Small intestine (tissue), 7 donors: ENCODE measurements at regions not wholly inside any gene's neighbourhood (a gene's known extent, or its start where the extent isn't known, plus 50 kb on each side); places are given as distances from the start of the nearest gene placed in this dataset.

Experiments
- DNase-seq, 2 donors: peaks; one replicate each; pipeline versions ENCODE4 v3.0.0 to v3.0.0-alpha.2; 2013
- FAIRE-seq: peaks from 2 replicates; lab custom pipeline; 2012; peaks lifted over from hg19 to GRCh38; lab: Jason Lieb, UNC
- H3K27ac ChIP-seq, 3 donors: one replicate each; pipeline ENCODE4 v1.5.1; 2013; ENCODE audit warnings: low read length in 2 of 3, mild to moderate bottlenecking in 2 of 3, control low read depth in 1 of 3, inconsistent platforms in 1 of 3, low read depth in 1 of 3, moderate library complexity in 1 of 3
- H3K27me3 ChIP-seq, 3 donors: one replicate each; pipeline ENCODE4 v1.6.1; 2013; ENCODE audit warnings: low read length in 3 of 3, inconsistent platforms in 1 of 3; ENCODE audit not compliant: control insufficient read depth in 3 of 3, insufficient read depth in 3 of 3
- H3K36me3 ChIP-seq, 3 donors: one replicate each; pipeline ENCODE4 v1.6.1; 2013; ENCODE audit warnings: low read length in 3 of 3, inconsistent platforms in 1 of 3, low read depth in 1 of 3, mild to moderate bottlenecking in 1 of 3, moderate library complexity in 1 of 3; ENCODE audit not compliant: control insufficient read depth in 3 of 3, insufficient read depth in 2 of 3
- H3K4me1 ChIP-seq, 3 donors: one replicate each; pipeline ENCODE4 v1.6.1; 2013; ENCODE audit warnings: low read length in 2 of 3, inconsistent platforms in 1 of 3, low read depth in 1 of 3, mild to moderate bottlenecking in 1 of 3, moderate library complexity in 1 of 3; ENCODE audit not compliant: control insufficient read depth in 3 of 3, insufficient read depth in 2 of 3
- H3K4me3 ChIP-seq, 3 donors: one replicate each; pipeline ENCODE4 v1.5.1; 2013; ENCODE audit warnings: low read length in 3 of 3, control low read depth in 1 of 3, inconsistent platforms in 1 of 3, low read depth in 1 of 3, mild to moderate bottlenecking in 1 of 3, moderate library complexity in 1 of 3
- H3K9me3 ChIP-seq, 2 donors: one replicate each; pipeline ENCODE4 v1.6.1; 2013; ENCODE audit warnings: low read depth in 1 of 2, low read length in 1 of 2; ENCODE audit not compliant: control insufficient read depth in 2 of 2, insufficient read depth in 1 of 2
- WGBS, 3 donors: extraction: QIAGEN DNeasy Blood & Tissue Kit; methylation state at CpG; one replicate each; pipeline ENCODE4 v1.1.7; 2013; 5-methylcytosine and 5-hydroxymethylcytosine counted together
- donor health status: healthy with polysubstance abuse.
- donor health status: control.
- donor health status: control.
- donor health status: Bipolar disorder and iron deficiency.
- donor health status: healthy.

- no peak for DNase-seq
- 63 to 69% (median 68%) methylated on average over 3 of the region's 3 CpGs for WGBS, 3 donors
Measured at GRCh38 chr6:14379568-14379967, 262.0 kb downstream of the CD83 start.

GRCh38 chr6:14380086-14380820 lies 262.7 kb downstream of the CD83 start:
- Histone ChIP-seq H3K4me1 (peaks cover 3 to 11% (median 3%) of the 10 kb centered on the region in 3 donors), H3K27me3 (no peaks in the 10 kb centered on the region), H3K4me3 (no peak overlapping the region), H3K9me3 (no peaks in the 10 kb centered on the region), H3K27ac (no peak overlapping the region), H3K36me3 (no peaks in the 10 kb centered on the region)
- FAIRE-seq (no peak), DNase-seq (peak in 1 of 2 donors; percentile 15)
- WGBS, 3 donors: 70 to 83% (median 77%) methylated on average over 10 of the region's 10 CpGs

More at GRCh38 chr6:14379568-14379967, 262.0 kb downstream of the CD83 start:
- Histone ChIP-seq H3K9me3 (no peaks in the 10 kb centered on the region), H3K4me1 (peaks cover 3 to 11% (median 3%) of the 10 kb centered on the region in 3 donors), H3K4me3 (no peak overlapping the region), H3K27me3 (no peaks in the 10 kb centered on the region), H3K36me3 (no peaks in the 10 kb centered on the region), H3K27ac (no peak overlapping the region)
- FAIRE-seq: no peak

- no peak overlapping the region for H3K27ac ChIP-seq
- no peak overlapping the region for H3K4me3 ChIP-seq
- H3K36me3 ChIP-seq: no peaks in the 10 kb centered on the region
- 69 to 86% (median 74%) methylated on average over 11 of the region's 11 CpGs for WGBS, 3 donors
- no peaks in the 10 kb centered on the region for H3K9me3 ChIP-seq
- no peak for FAIRE-seq
- no peaks in the 10 kb centered on the region for H3K27me3 ChIP-seq
- H3K4me1 ChIP-seq: peaks cover 3 to 11% (median 3%) of the 10 kb centered on the region in 3 donors
- no peak for DNase-seq
Measured at GRCh38 chr6:14380901-14381828, 263.6 kb downstream of the CD83 start.

GRCh38 chr6:14381829-14382677 lies 264.5 kb downstream of the CD83 start:
- H3K27ac ChIP-seq: no peak overlapping the region
- H3K9me3 ChIP-seq: no peaks in the 10 kb centered on the region
- H3K27me3 ChIP-seq: no peaks in the 10 kb centered on the region
- peaks cover 0 to 11% (median 3%) of the 10 kb centered on the region in 3 donors for H3K4me1 ChIP-seq
- FAIRE-seq (no peak), DNase-seq (no peak)
- WGBS, 3 donors: 74 to 84% (median 74%) methylated on average over 10 of the region's 10 CpGs
- no peak overlapping the region for H3K4me3 ChIP-seq
- H3K36me3 ChIP-seq: no peaks in the 10 kb centered on the region

- no peaks in the 10 kb centered on the region for H3K9me3 ChIP-seq
- H3K36me3 ChIP-seq: no peaks in the 10 kb centered on the region
- FAIRE-seq (no peak), DNase-seq (no peak)
- H3K4me3 ChIP-seq: no peak overlapping the region
- no peaks in the 10 kb centered on the region for H3K27me3 ChIP-seq
- peaks cover 0 to 13% (median 0%) of the 10 kb centered on the region in 3 donors for H3K4me1 ChIP-seq
- WGBS, 3 donors: 74 to 80% (median 78%) methylated on average over 3 of the region's 3 CpGs
- no peak overlapping the region for H3K27ac ChIP-seq
Measured at GRCh38 chr6:14382678-14383236, 265.2 kb downstream of the CD83 start.

GRCh38 chr6:14383393-14384174 lies 266.0 kb downstream of the CD83 start:
- DNase-seq: peak in 1 of 2 donors; percentile 8
- 63 to 70% (median 68%) methylated on average over 5 of the region's 5 CpGs for WGBS, 3 donors
- no peaks in the 10 kb centered on the region for H3K27me3 ChIP-seq
- H3K36me3 ChIP-seq: no peaks in the 10 kb centered on the region
- H3K27ac ChIP-seq: no peak overlapping the region
- peaks cover 0 to 14% (median 0%) of the 10 kb centered on the region in 3 donors for H3K4me1 ChIP-seq
- no peak overlapping the region for H3K4me3 ChIP-seq
- no peaks in the 10 kb centered on the region for H3K9me3 ChIP-seq
- no peak for FAIRE-seq

GRCh38 chr6:14384175-14384949 lies 266.8 kb downstream of the CD83 start:
- Histone ChIP-seq H3K9me3 (no peaks in the 10 kb centered on the region), H3K27me3 (no peaks in the 10 kb centered on the region), H3K4me1 (peaks cover 0 to 14% (median 0%) of the 10 kb centered on the region in 3 donors), H3K36me3 (no peaks in the 10 kb centered on the region), H3K4me3 (no peak overlapping the region), H3K27ac (no peak overlapping the region)
- WGBS, 3 donors: 28 to 68% (median 45%) methylated on average over 6 of the region's 6 CpGs
- FAIRE-seq: no peak
- peak; percentile 5 to 18 for DNase-seq
